ENCODE measurements at regions not wholly inside any gene's neighbourhood (a gene's known extent, or its start where the extent isn't known, plus 50 kb on each side); places are given as distances from the start of the nearest gene placed in this dataset.
A peak's percentile ranks its signal among the peaks of the same experiment; 100 is the strongest.

DNA sequence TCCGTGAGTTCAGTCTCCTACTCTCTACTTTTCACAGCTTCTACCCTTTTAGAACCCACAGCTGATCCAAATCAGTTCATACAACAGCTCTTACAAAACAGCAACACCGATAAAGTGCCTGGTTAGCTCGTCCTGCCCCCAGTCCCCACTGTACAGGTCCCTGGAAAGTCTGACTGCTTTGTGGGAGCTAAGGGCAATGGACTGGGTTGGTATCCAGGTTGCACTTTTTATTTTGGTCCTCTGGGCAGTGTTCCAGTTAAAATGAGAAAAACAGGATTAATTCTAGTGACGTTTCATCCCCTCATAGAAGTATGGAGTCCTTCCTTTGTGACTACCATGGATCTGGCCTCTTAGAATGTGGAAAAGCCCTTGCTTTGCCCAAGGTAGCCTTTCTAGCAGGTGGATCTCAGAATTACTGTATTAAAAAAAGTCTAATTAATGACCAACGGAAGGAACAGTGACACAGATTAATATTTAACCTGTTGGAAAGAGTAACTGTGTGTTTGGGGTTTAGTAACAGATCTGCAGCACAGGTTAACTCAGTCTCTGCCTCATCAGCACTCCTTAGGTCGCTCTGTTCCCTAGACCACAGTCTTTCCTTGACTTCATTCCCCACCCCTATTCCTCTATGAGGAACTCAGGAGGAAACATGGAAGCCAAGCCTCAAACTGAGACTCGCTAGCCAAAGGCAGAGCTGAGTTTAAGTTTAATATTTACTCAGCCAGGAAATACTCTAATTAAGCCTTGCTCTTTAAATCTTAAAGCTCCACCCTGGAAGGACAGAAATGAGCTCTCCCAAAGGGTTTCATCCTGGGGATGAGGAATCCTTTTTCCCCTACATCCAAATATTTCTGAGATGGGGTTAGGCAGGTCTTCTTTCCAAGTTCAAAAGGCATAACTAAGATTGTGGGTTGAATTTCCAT lies 52.8 kb upstream of the ITGA6 start:
- no peak for ATAC-seq
- no peak for TF ChIP-seq ZFP30 (CRISPR knock-in tag; IDR thresholded peaks at IDR 0.05)

DNA sequence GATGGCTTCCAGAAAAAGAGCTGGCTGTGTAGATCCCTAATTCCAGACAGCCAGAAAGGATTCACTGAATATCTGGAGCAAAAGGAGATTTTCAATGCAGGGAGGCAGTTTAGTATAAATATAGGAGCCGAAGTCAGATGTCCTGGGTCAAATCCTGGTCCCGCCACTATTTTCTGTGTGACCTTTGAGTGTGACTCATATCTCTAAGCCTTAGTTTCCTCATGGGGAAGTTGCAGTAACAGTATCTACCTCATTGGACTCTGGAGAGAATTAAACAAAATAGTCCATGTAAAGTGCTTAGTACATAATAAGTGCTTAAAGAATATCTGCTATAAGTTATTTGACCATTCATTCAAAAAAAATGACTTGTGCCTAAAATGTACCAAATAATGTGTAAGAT lies 52.1 kb upstream of the ITGA6 start:
- no peak for TF ChIP-seq ZNF70 (CRISPR knock-in tag; IDR thresholded peaks at IDR 0.05)
- no peak for TF ChIP-seq ZNF565 (CRISPR knock-in tag; conservative IDR thresholded peaks at IDR 0.05; ENCODE audit: low read depth)
- TF ChIP-seq TCF4 (CRISPR knock-in tag; IDR thresholded peaks at IDR 0.05; ENCODE audit: borderline replicate concordance), result no peak
- ATAC-seq, result no peak

DNA sequence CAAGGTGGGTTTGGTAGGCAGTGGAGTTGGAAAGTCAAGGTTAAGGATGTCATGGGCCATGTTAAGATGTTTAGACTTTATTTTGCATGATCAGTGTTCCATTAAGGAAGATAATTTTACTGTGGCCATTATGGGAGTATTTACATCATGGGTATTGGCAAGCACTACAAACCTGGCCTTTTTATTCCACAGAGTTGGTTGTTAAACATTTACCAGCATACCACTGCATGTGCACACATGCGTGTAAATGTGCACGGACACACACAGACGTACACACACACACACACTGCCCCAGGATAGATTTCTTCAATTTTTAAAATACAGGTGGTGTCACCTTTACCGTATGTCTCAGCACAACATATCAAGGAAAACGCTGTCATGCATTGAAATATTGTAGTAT lies 51.4 kb upstream of the ITGA6 start:
- TF ChIP-seq, protein P1, sequence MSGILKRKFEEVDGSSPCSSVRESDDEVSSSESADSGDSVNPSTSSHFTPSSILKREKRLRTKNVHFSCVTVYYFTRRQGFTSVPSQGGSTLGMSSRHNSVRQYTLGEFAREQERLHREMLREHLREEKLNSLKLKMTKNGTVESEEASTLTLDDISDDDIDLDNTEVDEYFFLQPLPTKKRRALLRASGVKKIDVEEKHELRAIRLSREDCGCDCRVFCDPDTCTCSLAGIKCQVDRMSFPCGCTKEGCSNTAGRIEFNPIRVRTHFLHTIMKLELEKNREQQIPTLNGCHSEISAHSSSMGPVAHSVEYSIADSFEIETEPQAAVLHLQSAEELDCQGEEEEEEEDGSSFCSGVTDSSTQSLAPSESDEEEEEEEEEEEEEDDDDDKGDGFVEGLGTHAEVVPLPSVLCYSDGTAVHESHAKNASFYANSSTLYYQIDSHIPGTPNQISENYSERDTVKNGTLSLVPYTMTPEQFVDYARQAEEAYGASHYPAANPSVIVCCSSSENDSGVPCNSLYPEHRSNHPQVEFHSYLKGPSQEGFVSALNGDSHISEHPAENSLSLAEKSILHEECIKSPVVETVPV (CRISPR knock-in tag; IDR thresholded peaks at IDR 0.05), result no peak
- TF ChIP-seq, protein P2, sequence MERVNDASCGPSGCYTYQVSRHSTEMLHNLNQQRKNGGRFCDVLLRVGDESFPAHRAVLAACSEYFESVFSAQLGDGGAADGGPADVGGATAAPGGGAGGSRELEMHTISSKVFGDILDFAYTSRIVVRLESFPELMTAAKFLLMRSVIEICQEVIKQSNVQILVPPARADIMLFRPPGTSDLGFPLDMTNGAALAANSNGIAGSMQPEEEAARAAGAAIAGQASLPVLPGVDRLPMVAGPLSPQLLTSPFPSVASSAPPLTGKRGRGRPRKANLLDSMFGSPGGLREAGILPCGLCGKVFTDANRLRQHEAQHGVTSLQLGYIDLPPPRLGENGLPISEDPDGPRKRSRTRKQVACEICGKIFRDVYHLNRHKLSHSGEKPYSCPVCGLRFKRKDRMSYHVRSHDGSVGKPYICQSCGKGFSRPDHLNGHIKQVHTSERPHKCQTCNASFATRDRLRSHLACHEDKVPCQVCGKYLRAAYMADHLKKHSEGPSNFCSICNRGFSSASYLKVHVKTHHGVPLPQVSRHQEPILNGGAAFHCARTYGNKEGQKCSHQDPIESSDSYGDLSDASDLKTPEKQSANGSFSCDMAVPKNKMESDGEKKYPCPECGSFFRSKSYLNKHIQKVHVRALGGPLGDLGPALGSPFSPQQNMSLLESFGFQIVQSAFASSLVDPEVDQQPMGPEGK (CRISPR knock-in tag; IDR thresholded peaks at IDR 0.05; ENCODE audit: borderline replicate concordance), result no peak
- TF ChIP-seq ZC3H10 (CRISPR knock-in tag; IDR thresholded peaks at IDR 0.05), result no peak
- TF ChIP-seq TOX (CRISPR knock-in tag; IDR thresholded peaks at IDR 0.05; ENCODE audit: borderline replicate concordance), result no peak
- no peak for TF ChIP-seq ZNF70 (CRISPR knock-in tag; IDR thresholded peaks at IDR 0.05)
- TF ChIP-seq ISL1 (CRISPR knock-in tag; IDR thresholded peaks at IDR 0.05), result no peak
- no peak for TF ChIP-seq CSDC2 (CRISPR knock-in tag; IDR thresholded peaks at IDR 0.05)
- TF ChIP-seq GLIS3 (CRISPR knock-in tag; IDR thresholded peaks at IDR 0.05), result no peak
- TF ChIP-seq SNAI2 (CRISPR knock-in tag; IDR thresholded peaks at IDR 0.05), result no peak
- TF ChIP-seq TCF4 (CRISPR knock-in tag; IDR thresholded peaks at IDR 0.05; ENCODE audit: borderline replicate concordance), result no peak
- no peak for TF ChIP-seq ESRRG (CRISPR knock-in tag; IDR thresholded peaks at IDR 0.05)
- TF ChIP-seq, protein P3, sequence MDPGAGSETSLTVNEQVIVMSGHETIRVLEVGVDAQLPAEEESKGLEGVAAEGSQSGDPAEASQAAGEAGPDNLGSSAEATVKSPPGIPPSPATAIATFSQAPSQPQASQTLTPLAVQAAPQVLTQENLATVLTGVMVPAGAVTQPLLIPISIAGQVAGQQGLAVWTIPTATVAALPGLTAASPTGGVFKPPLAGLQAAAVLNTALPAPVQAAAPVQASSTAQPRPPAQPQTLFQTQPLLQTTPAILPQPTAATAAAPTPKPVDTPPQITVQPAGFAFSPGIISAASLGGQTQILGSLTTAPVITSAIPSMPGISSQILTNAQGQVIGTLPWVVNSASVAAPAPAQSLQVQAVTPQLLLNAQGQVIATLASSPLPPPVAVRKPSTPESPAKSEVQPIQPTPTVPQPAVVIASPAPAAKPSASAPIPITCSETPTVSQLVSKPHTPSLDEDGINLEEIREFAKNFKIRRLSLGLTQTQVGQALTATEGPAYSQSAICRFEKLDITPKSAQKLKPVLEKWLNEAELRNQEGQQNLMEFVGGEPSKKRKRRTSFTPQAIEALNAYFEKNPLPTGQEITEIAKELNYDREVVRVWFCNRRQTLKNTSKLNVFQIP (CRISPR knock-in tag; IDR thresholded peaks at IDR 0.05; ENCODE audit: borderline replicate concordance, low read depth), result no peak
- no peak for TF ChIP-seq RARB (CRISPR knock-in tag; IDR thresholded peaks at IDR 0.05)
- TF ChIP-seq ZFP3 (CRISPR knock-in tag; IDR thresholded peaks at IDR 0.05), result no peak
- no peak for ATAC-seq

DNA sequence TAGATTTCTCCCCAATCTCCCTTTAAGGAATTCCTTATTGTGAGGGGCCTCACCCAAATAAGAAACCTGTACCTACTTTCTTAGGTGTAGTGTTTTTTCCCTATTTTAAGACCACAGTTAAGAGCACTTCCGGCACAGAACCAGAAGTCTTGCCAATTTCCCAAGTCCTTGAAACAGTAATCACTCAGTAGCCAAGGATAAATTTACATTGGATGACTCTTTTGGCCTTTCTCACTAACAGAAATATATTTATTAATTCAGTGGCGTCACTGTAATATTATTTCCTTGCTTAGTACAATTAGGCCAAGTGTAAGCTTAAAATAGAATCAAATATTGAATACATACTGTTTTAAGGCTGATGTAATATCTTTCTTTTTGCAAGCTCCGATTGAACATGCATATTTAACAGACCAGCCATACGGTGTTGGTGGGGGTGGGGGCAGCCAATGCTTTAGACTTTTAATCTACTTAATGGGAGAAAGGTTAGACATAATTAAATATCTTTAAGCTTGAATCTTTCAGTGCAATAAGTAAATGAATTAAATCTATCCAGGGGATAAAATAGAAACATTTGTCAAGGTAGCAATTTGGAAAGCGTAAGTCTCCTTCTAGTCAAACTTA lies 50.8 kb upstream of the ITGA6 start:
- ATAC-seq, result peak; percentile 54; the same call in 2 of the 3 replicates
- TF ChIP-seq ZNF565 (CRISPR knock-in tag; conservative IDR thresholded peaks at IDR 0.05; ENCODE audit: low read depth), result no peak
- TF ChIP-seq, protein P2 (CRISPR knock-in tag; IDR thresholded peaks at IDR 0.05; ENCODE audit: borderline replicate concordance), result no peak
- TF ChIP-seq, protein P1 (CRISPR knock-in tag; IDR thresholded peaks at IDR 0.05), result no peak
- TF ChIP-seq PPARA (CRISPR knock-in tag; IDR thresholded peaks at IDR 0.05; ENCODE audit: borderline replicate concordance), result no peak
- TF ChIP-seq ZNF8 (CRISPR knock-in tag; IDR thresholded peaks at IDR 0.05), result no peak
- no peak for TF ChIP-seq BACH2 (CRISPR knock-in tag; IDR thresholded peaks at IDR 0.05; ENCODE audit: borderline replicate concordance)
- no peak for TF ChIP-seq ZFP3 (CRISPR knock-in tag; IDR thresholded peaks at IDR 0.05)
- no peak for TF ChIP-seq ZC3H10 (CRISPR knock-in tag; IDR thresholded peaks at IDR 0.05)
- TF ChIP-seq TOX (CRISPR knock-in tag; IDR thresholded peaks at IDR 0.05; ENCODE audit: borderline replicate concordance), result no peak
- no peak for TF ChIP-seq ARNTL (CRISPR knock-in tag; IDR thresholded peaks at IDR 0.05; ENCODE audit: borderline replicate concordance, low read depth)
- TF ChIP-seq GLIS3 (CRISPR knock-in tag; IDR thresholded peaks at IDR 0.05), result no peak
- TF ChIP-seq ESRRG (CRISPR knock-in tag; IDR thresholded peaks at IDR 0.05), result no peak
- no peak for TF ChIP-seq RARB (CRISPR knock-in tag; IDR thresholded peaks at IDR 0.05)
- TF ChIP-seq, protein P4, sequence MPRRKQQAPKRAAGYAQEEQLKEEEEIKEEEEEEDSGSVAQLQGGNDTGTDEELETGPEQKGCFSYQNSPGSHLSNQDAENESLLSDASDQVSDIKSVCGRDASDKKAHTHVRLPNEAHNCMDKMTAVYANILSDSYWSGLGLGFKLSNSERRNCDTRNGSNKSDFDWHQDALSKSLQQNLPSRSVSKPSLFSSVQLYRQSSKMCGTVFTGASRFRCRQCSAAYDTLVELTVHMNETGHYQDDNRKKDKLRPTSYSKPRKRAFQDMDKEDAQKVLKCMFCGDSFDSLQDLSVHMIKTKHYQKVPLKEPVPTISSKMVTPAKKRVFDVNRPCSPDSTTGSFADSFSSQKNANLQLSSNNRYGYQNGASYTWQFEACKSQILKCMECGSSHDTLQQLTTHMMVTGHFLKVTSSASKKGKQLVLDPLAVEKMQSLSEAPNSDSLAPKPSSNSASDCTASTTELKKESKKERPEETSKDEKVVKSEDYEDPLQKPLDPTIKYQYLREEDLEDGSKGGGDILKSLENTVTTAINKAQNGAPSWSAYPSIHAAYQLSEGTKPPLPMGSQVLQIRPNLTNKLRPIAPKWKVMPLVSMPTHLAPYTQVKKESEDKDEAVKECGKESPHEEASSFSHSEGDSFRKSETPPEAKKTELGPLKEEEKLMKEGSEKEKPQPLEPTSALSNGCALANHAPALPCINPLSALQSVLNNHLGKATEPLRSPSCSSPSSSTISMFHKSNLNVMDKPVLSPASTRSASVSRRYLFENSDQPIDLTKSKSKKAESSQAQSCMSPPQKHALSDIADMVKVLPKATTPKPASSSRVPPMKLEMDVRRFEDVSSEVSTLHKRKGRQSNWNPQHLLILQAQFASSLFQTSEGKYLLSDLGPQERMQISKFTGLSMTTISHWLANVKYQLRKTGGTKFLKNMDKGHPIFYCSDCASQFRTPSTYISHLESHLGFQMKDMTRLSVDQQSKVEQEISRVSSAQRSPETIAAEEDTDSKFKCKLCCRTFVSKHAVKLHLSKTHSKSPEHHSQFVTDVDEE (CRISPR knock-in tag; IDR thresholded peaks at IDR 0.05), result no peak
- TF ChIP-seq ISL1 (CRISPR knock-in tag; IDR thresholded peaks at IDR 0.05), result no peak
- no peak for TF ChIP-seq OSR1 (CRISPR knock-in tag; IDR thresholded peaks at IDR 0.05)
- TF ChIP-seq SNAI2 (CRISPR knock-in tag; IDR thresholded peaks at IDR 0.05), result no peak
- TF ChIP-seq ZFP30 (CRISPR knock-in tag; IDR thresholded peaks at IDR 0.05), result no peak

Measured in SK-N-SH treated with all-trans-retinoic acid at 6 μM for 48 hours (cell line).